HG02981 (cell line): ENCODE measurements at regions not wholly inside any gene's neighbourhood (a gene's known extent, or its start where the extent isn't known, plus 50 kb on each side); places are given as distances from the start of the nearest gene placed in this dataset.

Experiments
- ATAC-seq: cut with Tn5 transposase; IDR thresholded peaks from one replicate; pipeline ENCODE4 v1.9.1; 2021; ENCODE audit warnings: mild to moderate bottlenecking, moderate library complexity; ENCODE audit not compliant: unreplicated experiment

- no peak for ATAC-seq
These were observed 781.9 kb downstream of the GALR1 start for GRCh38 chr18:78031589-78031988.

GRCh38 chr18:78031991-78032390 lies 782.3 kb downstream of the GALR1 start:
- ATAC-seq, result no peak

- no peak for ATAC-seq
These were observed 782.9 kb downstream of the GALR1 start for GRCh38 chr18:78032574-78032973.

GRCh38 chr18:78034755-78035154 lies 785.1 kb downstream of the GALR1 start:
- ATAC-seq, result no peak

GRCh38 chr18:78041218-78041617 lies 791.6 kb downstream of the GALR1 start:
- no peak for ATAC-seq

- no peak for ATAC-seq
These were observed 797.0 kb downstream of the GALR1 start for GRCh38 chr18:78046631-78047030.

GRCh38 chr18:78049281-78049680 lies 799.6 kb downstream of the GALR1 start:
- no peak for ATAC-seq

GRCh38 chr18:78054801-78055200 lies 805.2 kb downstream of the GALR1 start:
- ATAC-seq, result no peak

- no peak for ATAC-seq
These were observed 806.4 kb downstream of the GALR1 start for GRCh38 chr18:78056011-78056410.

GRCh38 chr18:78069784-78070664 lies 820.4 kb downstream of the GALR1 start:
- ATAC-seq, result no peak

- no peak for ATAC-seq
These were observed 821.6 kb downstream of the GALR1 start for GRCh38 chr18:78071166-78071710.

GRCh38 chr18:78071776-78072175 lies 822.1 kb downstream of the GALR1 start:
- no peak for ATAC-seq

- no peak for ATAC-seq
These were observed 822.7 kb downstream of the GALR1 start for GRCh38 chr18:78072375-78072774.

GRCh38 chr18:78073275-78073674 lies 823.6 kb downstream of the GALR1 start:
- ATAC-seq, result no peak

- ATAC-seq, result no peak
These were observed 824.9 kb downstream of the GALR1 start for GRCh38 chr18:78074400-78075020.

GRCh38 chr18:78080081-78080480 lies 830.4 kb downstream of the GALR1 start:
- ATAC-seq, result no peak

GRCh38 chr18:78080761-78081160 lies 831.1 kb downstream of the GALR1 start:
- no peak for ATAC-seq

GRCh38 chr18:78082816-78083215 lies 833.2 kb downstream of the GALR1 start:
- no peak for ATAC-seq

GRCh38 chr18:78085241-78086185 lies 835.9 kb downstream of the GALR1 start:
- no peak for ATAC-seq

GRCh38 chr18:78086931-78087330 lies 837.3 kb downstream of the GALR1 start:
- ATAC-seq, result no peak

- ATAC-seq, result no peak
These were observed 837.7 kb downstream of the GALR1 start for GRCh38 chr18:78087338-78087737.
